HepG2 (cell line): ENCODE measurements at regions not wholly inside any gene's neighbourhood (a gene's known extent, or its start where the extent isn't known, plus 50 kb on each side); places are given as distances from the start of the nearest gene placed in this dataset.

Experiments used
- ATAC-seq: fragments of 200-7000 bp; cut with Tn5 transposase; 3 replicates; pipeline ENCODE4 v1.9.1; 2020; ENCODE audit warnings: mild to moderate bottlenecking, moderate library complexity
- BruUV-seq: library from RNA; stranded (reverse); fragments of 400-500 nt; replicated peaks from 2 replicates; lab custom pipeline; 2021; lab: Mats Ljungman, UMichigan
- CTCF ChIA-PET: fragments of 300-600 bp; formaldehyde crosslinking; extraction: SDS; loops from one replicate; lab custom pipeline; 2021; ENCODE audit warnings: low total read pairs, inconsistent platforms, low intra/inter-chr PET ratio; lab: Yijun Ruan, JAX
- POLR2A ChIA-PET: fragments of 350-600 bp; sonication (Branson Sonifier 250); formaldehyde crosslinking; loops from one replicate; lab custom pipeline; 2020; ENCODE audit warnings: antibody characterized with exemption, inconsistent platforms; lab: Yijun Ruan, JAX
- DNase-seq: peaks from one replicate; pipeline ENCODE4 v3.0.0-alpha.2; 2015; ENCODE audit warnings: low spot score
- FAIRE-seq: peaks from 3 replicates; lab custom pipeline; 2011; peaks lifted over from hg19 to GRCh38; lab: Jason Lieb, UNC
- H2AFZ ChIP-seq: one replicate; pipeline ENCODE4 v1.6.1; 2011; ENCODE audit warnings: low read length, inconsistent platforms
- H3K27ac ChIP-seq: fragments of 300-600 bp; 3 replicates; pipeline ENCODE4 v1.8.0; 2011; ENCODE audit warnings: mixed run types, mild to moderate bottlenecking, mixed read lengths, low read length, inconsistent platforms; ENCODE audit not compliant: insufficient read depth; ENCODE audit errors: extremely low read length
- H3K27me3 ChIP-seq, 2 experiments: fragments of 200-600 bp in 1 of 2; 2 replicates in 1 of 2; 3 replicates in 1 of 2; pipeline versions ENCODE4 v1.6.0 to v1.8.0; 2011; ENCODE audit warnings: low read length in 2 of 2, mild to moderate bottlenecking in 2 of 2, moderate library complexity in 2 of 2, inconsistent platforms in 1 of 2; ENCODE audit not compliant: insufficient read depth in 2 of 2, control insufficient read depth in 1 of 2
- H3K36me3 ChIP-seq, 2 experiments: fragments of 200-600 bp in 1 of 2; replicated peaks in 1 of 2; 2 replicates in 1 of 2; 3 replicates in 1 of 2; pipeline versions ENCODE4 v1.5.1 to v1.8.0; 2011; ENCODE audit warnings: low read length in 2 of 2, inconsistent platforms in 1 of 2; ENCODE audit not compliant: insufficient read depth in 2 of 2, control insufficient read depth in 1 of 2
- H3K4me1 ChIP-seq: 2 replicates; pipeline ENCODE4 v1.5.1; 2012; ENCODE audit warnings: low read length, inconsistent platforms; ENCODE audit not compliant: insufficient read depth
- H3K4me2 ChIP-seq: 2 replicates; pipeline ENCODE4 v1.6.0; 2011; ENCODE audit warnings: low read depth, low read length, inconsistent platforms
- H3K4me3 ChIP-seq, 3 experiments: fragments of 200-600 bp in 1 of 3; sonication (generic), shearing (Covaris generic) in 1 of 3; replicated peaks in 1 of 3; 2 replicates each; pipeline ENCODE4 v1.5.1; 2011 to 2016; ENCODE audit warnings: low read length in 3 of 3, inconsistent platforms in 2 of 3, low read depth in 2 of 3, mild to moderate bottlenecking in 2 of 3, control low read depth in 1 of 3, mixed read lengths in 1 of 3; ENCODE audit not compliant: insufficient read depth in 1 of 3
- H3K79me2 ChIP-seq: one replicate; pipeline ENCODE4 v1.6.1; 2011; ENCODE audit warnings: low read length, inconsistent platforms; ENCODE audit not compliant: insufficient read depth
- H3K9ac ChIP-seq: 2 replicates; pipeline ENCODE4 v1.6.0; 2011; ENCODE audit warnings: mild to moderate bottlenecking, low read depth, low read length, inconsistent platforms; ENCODE audit not compliant: insufficient read depth
- H3K9me3 ChIP-seq: 2 replicates; pipeline ENCODE4 v1.5.1; 2012; ENCODE audit warnings: mild to moderate bottlenecking, low read length
- H4K20me1 ChIP-seq: 2 replicates; pipeline ENCODE4 v1.6.0; 2011; ENCODE audit warnings: inconsistent platforms, mild to moderate bottlenecking, low read length, moderate library complexity; ENCODE audit not compliant: insufficient read depth
- DZIP1 ChIP-seq: sonication (generic); formaldehyde crosslinking; IDR thresholded peaks from 2 replicates; pipeline ENCODE4 v1.5.0; 2020; ENCODE audit warnings: mild to moderate bottlenecking, missing genetic modification reagents
- MTA3 ChIP-seq: sonication (generic); formaldehyde crosslinking; IDR thresholded peaks from 2 replicates; pipeline ENCODE4 v1.4.0; 2020; ENCODE audit warnings: missing genetic modification reagents
- NKX3-1 ChIP-seq: sonication (generic); formaldehyde crosslinking; IDR thresholded peaks from 2 replicates; pipeline ENCODE4 v1.5.0; 2020; ENCODE audit warnings: missing genetic modification reagents
- SAFB2 ChIP-seq: sonication (generic); formaldehyde crosslinking; IDR thresholded peaks from 2 replicates; pipeline ENCODE4 v1.5.1; 2020; ENCODE audit warnings: missing genetic modification reagents, low read depth, mild to moderate bottlenecking, borderline replicate concordance
- SMC3 ChIP-seq: IDR thresholded peaks from 2 replicates; pipeline ENCODE4 v1.6.1; 2011; ENCODE audit warnings: low read length, improper control_type of control experiment
- SOX6 ChIP-seq, 2 experiments: fragments of 450-650 bp in 1 of 2; sonication (generic) in 1 of 2; formaldehyde crosslinking in 1 of 2; IDR thresholded peaks; 2 replicates each; pipeline versions ENCODE4 v1.4.0 to v1.6.1; 2017 to 2020; ENCODE audit warnings: antibody characterized with exemption in 1 of 2, mild to moderate bottlenecking in 1 of 2, missing genetic modification reagents in 1 of 2
- ZBTB49 ChIP-seq: sonication (generic); formaldehyde crosslinking; IDR thresholded peaks from 2 replicates; pipeline ENCODE4 v1.4.0; 2020; ENCODE audit warnings: missing genetic modification reagents, borderline replicate concordance
- ZNF24 ChIP-seq: fragments of 450-650 bp; IDR thresholded peaks from 2 replicates; pipeline ENCODE4 v1.6.1; 2017; ENCODE audit warnings: antibody characterized with exemption, mild to moderate bottlenecking
- ZNF44 ChIP-seq: sonication (generic); formaldehyde crosslinking; IDR thresholded peaks from 2 replicates; pipeline ENCODE4 v1.5.1; 2020; ENCODE audit warnings: mild to moderate bottlenecking, missing genetic modification reagents
- ZNF446 ChIP-seq: sonication (generic); formaldehyde crosslinking; IDR thresholded peaks from 2 replicates; pipeline ENCODE4 v1.5.0; 2020; ENCODE audit warnings: mild to moderate bottlenecking, missing genetic modification reagents
- ZNF660 ChIP-seq: sonication (generic); formaldehyde crosslinking; IDR thresholded peaks from 2 replicates; pipeline ENCODE4 v1.5.1; 2020; ENCODE audit warnings: mild to moderate bottlenecking, low read depth, missing genetic modification reagents, borderline replicate concordance
- ZNF891 ChIP-seq: sonication (generic); formaldehyde crosslinking; IDR thresholded peaks from 2 replicates; pipeline ENCODE4 v1.5.0; 2020; ENCODE audit warnings: mild to moderate bottlenecking, missing genetic modification reagents
- ZXDC ChIP-seq: sonication (generic); formaldehyde crosslinking; IDR thresholded peaks from 2 replicates; pipeline ENCODE4 v1.5.0; 2020; ENCODE audit warnings: mild to moderate bottlenecking, missing genetic modification reagents
- WGBS: methylation state at CpG from one replicate; pipeline ENCODE4 v1.1.6; 2017; ENCODE audit warnings: low lambda C conversion rate; 5-methylcytosine and 5-hydroxymethylcytosine counted together
- in situ Hi-C: cut with HindIII; loops from 2 replicates; pipeline ENCODE4 v1.10.0; 2017; ENCODE audit warnings: low pct_unique_long_range_greater_than_20kb; ENCODE audit not compliant: extremely low pct_ligation_motif_present
- intact Hi-C: fragments of 100-400 bp; cut with micrococcal nuclease; formaldehyde crosslinking; loops from one replicate; pipeline ENCODE4 v1.10.0; 2022; ENCODE audit not compliant: unreplicated experiment

- no peak for TF ChIP-seq DZIP1 (CRISPR knock-in tag)
- no peak for TF ChIP-seq MTA3 (CRISPR knock-in tag)
- TF ChIP-seq ZNF446 (CRISPR knock-in tag) = no peak
- TF ChIP-seq ZNF44 (CRISPR knock-in tag) = no peak
- no peak for TF ChIP-seq ZNF660 (CRISPR knock-in tag)
- TF ChIP-seq, all 625 proteins: peak for 0
Observed at GRCh38 chr12:126952096-126953007, 1314.6 kb upstream of the TMEM132C start (continued).

GRCh38 chr12:126953365-126953889 is 1313.5 kb upstream of the TMEM132C start:
- Histone ChIP-seq H3K79me2 (no peaks in the 10 kb centered on the region), H3K9me3 (peaks cover 79% of the 10 kb centered on the region), H3K4me2 (no peak overlapping the region), H3K9ac (no peak overlapping the region), H2AFZ (no peak overlapping the region), H4K20me1 (no peaks in the 10 kb centered on the region), H3K27me3 (no peaks in the 10 kb centered on the region), H3K4me1 (no peaks in the 10 kb centered on the region), H3K36me3 (no peaks in the 10 kb centered on the region), H3K4me3 (no peak overlapping the region), H3K27ac (no peak overlapping the region)
- ChIA-PET CTCF (no interaction called here), POLR2A (no interaction called here)
- 11% methylated on average over 7 of the region's 7 CpGs for WGBS
- intact Hi-C loops (no loop called here), in situ Hi-C loops (no loop called here)
- no peak for FAIRE-seq
- BruUV-seq = no TSS peak
- ATAC-seq = no peak
- DNase-seq = no peak
- TF ChIP-seq SOX6 (IDR thresholded peaks at IDR 0.05) (no peak), SOX6 (CRISPR knock-in tag; IDR thresholded peaks at IDR 0.05) (no peak), SMC3 (no peak), ZNF891 (CRISPR knock-in tag) (no peak), ZBTB49 (CRISPR knock-in tag) (no peak), ZXDC (CRISPR knock-in tag) (no peak), ZNF24 (no peak), NKX3-1 (CRISPR knock-in tag) (no peak), SAFB2 (CRISPR knock-in tag) (no peak)
